ENCODE measurements at regions not wholly inside any gene's neighbourhood (a gene's known extent, or its start where the extent isn't known, plus 50 kb on each side); places are given as distances from the start of the nearest gene placed in this dataset.
"Not testable (repeated sequence)": the region's sequence is repeated elsewhere in the genome, so short reads cannot be mapped to it uniquely, and the experiment has no call there.

- DNase-seq (ENCODE audit: low read depth, low spot score) (no peak), FAIRE-seq (no peak)
- H3K27me3 ChIP-seq (ENCODE audit: control insufficient read depth, extremely low read depth, insufficient read depth, low read length) = no peaks in the 10 kb centered on the region
- no peaks in the 10 kb centered on the region for H3K36me3 ChIP-seq (ENCODE audit: control insufficient read depth in 2 of 2, extremely low read depth in 1 of 2, insufficient read depth in 2 of 2, low read length in 2 of 2)
- no peak overlapping the region for H3K4me2 ChIP-seq (ENCODE audit: control insufficient read depth, extremely low read depth, insufficient read depth, low read depth, low read length)
- TF ChIP-seq CTCF (optimal IDR thresholded peaks at IDR 0.05 in 1 of 3, IDR thresholded peaks at IDR 0.05 in 1 of 3, conservative IDR thresholded peaks at IDR 0.05 in 1 of 3; ENCODE audit: extremely low read depth in 1 of 3, insufficient read depth in 2 of 3, low read length in 3 of 3) = no peak
- H3K27ac ChIP-seq (ENCODE audit: control insufficient read depth, insufficient read depth, low read length) = no peak overlapping the region
- H3K9me3 ChIP-seq (ENCODE audit: control insufficient read depth, low read depth, low read length) = peaks cover 6% of the 10 kb centered on the region
- H3K9me1 ChIP-seq (ENCODE audit: control insufficient read depth, extremely low read depth, insufficient read depth, low read length) = no peaks in the 10 kb centered on the region
- H3K9ac ChIP-seq (ENCODE audit: control insufficient read depth, extremely low read depth, insufficient read depth, low read length) = no peak overlapping the region
- H2AFZ ChIP-seq (ENCODE audit: control insufficient read depth, low read length) = no peak overlapping the region
- H3K4me1 ChIP-seq (ENCODE audit: control insufficient read depth, extremely low read depth, insufficient read depth, low read length) = no peaks in the 10 kb centered on the region
- H3K79me2 ChIP-seq (ENCODE audit: control insufficient read depth, insufficient read depth, low read length) = no peaks in the 10 kb centered on the region
- H3K4me3 ChIP-seq (ENCODE audit: control insufficient read depth in 2 of 3, extremely low read depth in 1 of 3, insufficient read depth in 2 of 3, low read depth in 1 of 3, low read length in 3 of 3) = no peak overlapping the region
- H4K20me1 ChIP-seq (ENCODE audit: control insufficient read depth, extremely low read depth, insufficient read depth, low read length) = no peaks in the 10 kb centered on the region
- dilution Hi-C loops (cut with MboI; ENCODE audit: extremely low pct_ligation_motif_present, low sequenced_read_pairs) = no loop called here
These were observed 243.8 kb downstream of the ADGRD1 start for GRCh38 chr12:131197490-131197889.

GRCh38 chr12:131199221-131199620 lies 245.5 kb downstream of the ADGRD1 start:
- Histone ChIP-seq H3K27me3 (ENCODE audit: control insufficient read depth, extremely low read depth, insufficient read depth, low read length) (no peaks in the 10 kb centered on the region), H4K20me1 (ENCODE audit: control insufficient read depth, extremely low read depth, insufficient read depth, low read length) (no peaks in the 10 kb centered on the region), H3K4me2 (ENCODE audit: control insufficient read depth, extremely low read depth, insufficient read depth, low read depth, low read length) (no peak overlapping the region), H3K9ac (ENCODE audit: control insufficient read depth, extremely low read depth, insufficient read depth, low read length) (no peak overlapping the region), H3K4me3 (ENCODE audit: control insufficient read depth in 2 of 3, extremely low read depth in 1 of 3, insufficient read depth in 2 of 3, low read depth in 1 of 3, low read length in 3 of 3) (no peak overlapping the region), H3K4me1 (ENCODE audit: control insufficient read depth, extremely low read depth, insufficient read depth, low read length) (no peaks in the 10 kb centered on the region), H3K27ac (ENCODE audit: control insufficient read depth, insufficient read depth, low read length) (no peak overlapping the region), H3K79me2 (ENCODE audit: control insufficient read depth, insufficient read depth, low read length) (no peaks in the 10 kb centered on the region), H3K9me3 (ENCODE audit: control insufficient read depth, low read depth, low read length) (peaks cover 6% of the 10 kb centered on the region), H3K9me1 (ENCODE audit: control insufficient read depth, extremely low read depth, insufficient read depth, low read length) (no peaks in the 10 kb centered on the region), H2AFZ (ENCODE audit: control insufficient read depth, low read length) (no peak overlapping the region), H3K36me3 (ENCODE audit: control insufficient read depth in 2 of 2, extremely low read depth in 1 of 2, insufficient read depth in 2 of 2, low read length in 2 of 2) (no peaks in the 10 kb centered on the region)
- TF ChIP-seq EZH2 (IDR thresholded peaks at IDR 0.05; ENCODE audit: low read length) = no peak
- TF ChIP-seq CTCF (optimal IDR thresholded peaks at IDR 0.05 in 1 of 3, IDR thresholded peaks at IDR 0.05 in 1 of 3, conservative IDR thresholded peaks at IDR 0.05 in 1 of 3; ENCODE audit: extremely low read depth in 1 of 3, insufficient read depth in 2 of 3, low read length in 3 of 3) = no peak
- DNase-seq (ENCODE audit: low read depth, low spot score) = no peak
- dilution Hi-C loops (cut with MboI; ENCODE audit: extremely low pct_ligation_motif_present, low sequenced_read_pairs) = no loop called here
- FAIRE-seq = no peak

- H3K79me2 ChIP-seq (ENCODE audit: control insufficient read depth, insufficient read depth, low read length); FAIRE-seq; H2AFZ ChIP-seq (ENCODE audit: control insufficient read depth, low read length); H3K4me1 ChIP-seq (ENCODE audit: control insufficient read depth, extremely low read depth, insufficient read depth, low read length); H3K9ac ChIP-seq (ENCODE audit: control insufficient read depth, extremely low read depth, insufficient read depth, low read length); H3K4me2 ChIP-seq (ENCODE audit: control insufficient read depth, extremely low read depth, insufficient read depth, low read depth, low read length); H3K36me3 ChIP-seq (ENCODE audit: control insufficient read depth in 2 of 2, extremely low read depth in 1 of 2, insufficient read depth in 2 of 2, low read length in 2 of 2); H3K9me3 ChIP-seq (ENCODE audit: control insufficient read depth, low read depth, low read length); dilution Hi-C loops (cut with MboI; ENCODE audit: extremely low pct_ligation_motif_present, low sequenced_read_pairs); H4K20me1 ChIP-seq (ENCODE audit: control insufficient read depth, extremely low read depth, insufficient read depth, low read length); H3K27me3 ChIP-seq (ENCODE audit: control insufficient read depth, extremely low read depth, insufficient read depth, low read length); H3K27ac ChIP-seq (ENCODE audit: control insufficient read depth, insufficient read depth, low read length); DNase-seq (ENCODE audit: low read depth, low spot score); H3K9me1 ChIP-seq (ENCODE audit: control insufficient read depth, extremely low read depth, insufficient read depth, low read length); H3K4me3 ChIP-seq (ENCODE audit: control insufficient read depth in 2 of 3, extremely low read depth in 1 of 3, insufficient read depth in 2 of 3, low read depth in 1 of 3, low read length in 3 of 3): not testable (repeated sequence)
These were observed 248.2 kb downstream of the ADGRD1 start for GRCh38 chr12:131201912-131202311.

Measured in keratinocyte (primary cell).